Stimulated activated CD8-positive, alpha-beta memory T cell treated with anti-CD3 and anti-CD28 coated beads, Interleukin-4, amount 100 ng/mL, for 48 hours (primary cell): ENCODE measurements at regions not wholly inside any gene's neighbourhood (a gene's known extent, or its start where the extent isn't known, plus 50 kb on each side); places are given as distances from the start of the nearest gene placed in this dataset.
"Not testable (repeated sequence)": the region's sequence is repeated elsewhere in the genome, so short reads cannot be mapped to it uniquely, and the experiment has no call there.

ENCODE experiments used
- DNase-seq: peaks from one replicate; pipeline ENCODE4 v3.0.0-alpha.2; 2020

DNA sequence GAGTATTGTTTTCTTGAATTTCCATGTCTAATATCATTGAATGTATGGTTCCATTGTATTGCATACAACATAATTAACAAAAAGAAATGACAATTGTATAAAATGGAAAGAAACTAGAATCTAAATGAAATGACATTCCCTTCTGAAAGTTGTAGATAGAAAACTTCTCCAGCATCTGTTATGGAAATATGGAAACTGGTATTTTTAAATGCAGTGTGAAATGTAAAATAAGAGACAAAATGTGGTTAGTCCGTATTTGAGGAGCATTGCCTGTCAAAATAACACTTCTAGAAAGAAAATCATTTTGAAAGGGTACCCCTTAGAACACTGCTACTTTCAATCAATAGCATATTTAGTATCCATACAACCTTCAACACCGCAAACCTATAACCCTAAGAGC is 286.3 kb upstream of the CELF2 start:
- no peak for DNase-seq

DNA sequence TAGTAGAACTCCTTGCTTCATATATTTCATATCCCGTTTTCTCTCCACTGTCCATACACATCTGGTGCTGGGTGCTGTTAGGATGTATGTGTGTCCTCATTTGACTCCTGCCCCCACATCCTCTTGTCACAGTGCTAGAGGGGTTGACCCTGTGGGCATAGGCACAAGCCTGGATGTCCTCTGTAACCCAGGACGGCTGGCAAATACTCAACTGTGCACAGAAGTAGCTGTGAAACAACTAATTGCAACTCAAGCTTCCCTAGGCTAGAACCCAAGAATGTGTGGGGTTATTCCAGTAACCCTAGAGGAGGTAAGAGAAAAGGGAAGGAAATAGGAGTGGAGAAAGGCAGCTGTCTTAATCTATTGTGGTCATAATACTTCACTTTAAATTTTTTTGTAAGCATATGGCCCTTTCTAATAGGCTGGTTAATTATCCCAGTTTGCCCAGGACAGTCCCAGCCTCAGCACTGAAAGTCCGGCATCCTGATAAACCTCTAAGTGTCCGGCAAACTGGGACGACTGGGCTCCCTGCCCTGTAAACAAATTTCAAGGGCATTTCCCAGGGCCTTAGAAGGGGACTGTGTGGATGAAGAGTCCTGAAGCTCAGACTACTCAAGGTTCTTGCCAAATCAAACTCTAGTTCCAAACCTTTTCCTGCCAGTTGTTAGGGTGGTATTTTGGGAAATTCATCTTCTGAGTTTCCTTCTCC is 283.2 kb upstream of the CELF2 start:
- no peak for DNase-seq

DNA sequence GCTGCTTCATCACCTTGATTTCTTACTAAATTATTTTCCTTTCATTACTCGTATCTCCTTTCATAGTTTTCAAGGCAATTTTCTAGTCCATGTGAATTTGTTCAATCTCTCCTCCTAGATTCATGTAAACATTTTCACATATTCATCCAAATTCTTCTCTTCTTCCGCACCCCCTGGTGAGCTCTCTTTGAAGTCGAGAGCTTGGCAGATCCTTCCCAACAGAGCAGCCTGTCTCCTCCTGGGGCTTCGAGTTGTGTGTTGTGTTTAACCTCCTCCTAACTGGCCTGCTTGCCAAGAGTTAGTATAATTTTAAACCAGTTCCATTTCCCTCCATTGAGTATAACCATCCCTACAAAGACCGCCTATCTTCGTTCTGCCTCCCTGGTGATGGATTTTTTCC is 272.4 kb upstream of the CELF2 start:
- no peak for DNase-seq

DNA sequence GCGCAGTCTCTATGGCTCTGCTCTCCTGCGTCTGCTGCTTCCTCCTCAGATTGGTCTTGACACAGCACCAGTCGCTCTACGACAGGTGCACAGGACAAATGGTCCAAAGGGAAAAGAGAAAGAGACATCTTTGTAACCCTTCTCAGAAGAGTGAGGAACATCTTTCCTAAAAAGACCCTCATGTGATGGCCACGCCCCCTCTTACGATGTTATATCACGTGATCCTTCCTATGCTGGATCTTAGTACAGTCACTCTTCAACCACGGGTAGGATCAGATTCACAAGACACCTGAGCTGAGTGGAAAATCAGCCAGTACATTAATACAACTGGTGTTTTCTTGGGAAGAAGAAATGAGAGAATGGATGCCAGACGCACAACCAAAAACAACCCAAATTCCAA is 262.2 kb upstream of the CELF2 start:
- DNase-seq: no peak

DNA sequence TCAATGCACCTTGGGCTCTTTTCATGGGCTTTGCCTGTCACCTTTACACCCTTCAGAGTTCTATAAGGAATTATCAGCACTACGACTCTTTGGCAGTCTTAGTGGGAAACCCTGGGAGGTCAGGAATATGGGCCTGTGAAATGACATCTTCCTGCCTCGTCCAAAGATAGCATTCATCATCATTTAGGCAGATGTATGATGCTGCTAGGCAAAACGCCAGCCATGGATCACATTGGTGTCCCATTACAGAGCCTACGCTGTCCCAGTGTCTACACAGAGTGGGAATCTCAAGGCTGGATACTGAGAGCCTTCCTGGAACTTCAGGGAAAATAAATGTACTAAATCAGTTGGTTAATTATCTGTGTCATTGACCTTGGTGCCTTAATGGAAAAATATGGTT is 259.4 kb upstream of the CELF2 start:
- no peak for DNase-seq

DNA sequence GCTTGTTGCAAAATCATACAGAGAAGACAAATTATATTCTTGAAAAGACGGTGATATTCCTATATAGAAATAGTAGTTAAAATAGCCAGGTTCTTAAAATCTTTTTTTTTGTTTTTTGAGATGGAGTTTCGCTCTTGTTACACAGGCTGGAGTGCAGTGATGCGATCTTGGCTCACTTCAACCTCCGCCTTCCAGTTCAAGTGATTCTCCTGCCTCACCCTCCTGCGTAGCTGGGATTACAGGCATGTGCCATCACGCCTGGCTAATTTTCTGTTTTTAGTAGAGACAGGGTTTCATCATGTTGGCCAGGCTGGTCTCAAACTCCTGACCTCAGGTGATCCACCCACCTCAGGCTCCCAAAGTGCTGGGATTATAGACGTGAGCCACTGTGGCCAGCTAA is 257.9 kb upstream of the CELF2 start:
- DNase-seq: not testable (repeated sequence)

DNA sequence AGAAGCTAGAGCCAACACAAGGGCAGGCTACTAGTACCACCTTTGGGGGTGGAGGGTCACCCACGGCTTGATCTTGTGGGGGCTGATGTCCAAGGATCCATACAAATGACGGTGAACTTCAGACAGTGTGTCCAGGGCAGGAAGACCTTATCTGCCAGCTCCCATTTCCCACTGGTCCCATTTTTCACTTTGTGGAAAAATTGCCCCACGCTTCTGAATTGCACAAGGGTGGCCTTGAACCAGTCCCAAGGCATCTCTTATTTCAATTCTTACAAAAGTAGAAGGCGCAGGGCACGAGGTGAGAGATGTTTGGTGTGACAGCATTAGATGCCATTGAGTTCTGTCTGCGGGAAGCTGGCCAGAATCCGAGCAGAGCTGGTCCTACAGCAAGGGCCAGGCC is 252.7 kb upstream of the CELF2 start:
- DNase-seq: no peak

DNA sequence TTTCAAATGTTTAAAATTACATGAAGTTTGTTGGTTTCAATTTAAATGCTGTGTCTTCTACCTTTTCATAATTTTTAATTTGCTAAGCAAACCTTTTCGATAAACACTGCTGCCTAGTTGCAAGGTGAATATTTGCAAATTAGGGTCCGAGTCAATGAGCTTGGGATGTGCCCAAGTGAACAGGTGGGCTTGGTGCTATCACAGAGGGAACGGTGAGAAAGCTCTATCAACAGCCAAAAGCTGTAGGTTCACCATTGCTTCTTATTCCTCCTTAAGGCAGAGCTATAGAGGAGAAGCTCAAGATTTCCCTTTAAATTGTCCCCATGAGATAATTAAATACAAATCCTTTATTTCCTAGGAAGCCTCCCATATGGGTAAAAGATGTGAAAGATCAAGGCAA is 245.3 kb upstream of the CELF2 start:
- no peak for DNase-seq

DNA sequence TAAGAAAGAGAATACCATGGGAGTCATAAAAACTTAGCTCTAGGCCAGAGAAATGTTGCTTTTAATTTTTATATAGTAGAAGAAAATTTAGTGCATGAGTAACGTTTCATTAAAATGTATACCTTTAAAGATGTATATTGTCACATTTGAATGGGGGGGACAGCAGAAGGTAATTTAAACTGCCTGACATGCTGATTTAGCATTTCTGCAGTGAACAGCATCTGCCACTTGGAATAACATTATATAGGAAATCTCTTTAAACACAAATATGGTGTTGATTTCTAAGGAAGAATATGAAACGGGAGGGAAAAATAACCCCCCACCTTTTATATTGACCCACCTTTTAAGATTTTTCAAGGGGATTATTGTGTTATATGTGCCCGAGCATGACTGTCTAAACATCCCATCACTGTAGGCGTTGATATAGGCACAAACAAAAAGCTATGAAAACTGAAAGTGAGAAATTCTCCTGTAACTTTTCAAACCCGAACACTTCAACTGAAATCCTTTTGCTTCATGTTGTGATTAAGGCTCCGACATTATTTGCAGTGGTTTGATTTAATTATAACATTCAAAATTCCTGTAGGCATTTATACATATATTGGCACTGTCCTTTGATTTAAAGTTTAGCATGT is 244.7 kb upstream of the CELF2 start:
- no peak for DNase-seq

DNA sequence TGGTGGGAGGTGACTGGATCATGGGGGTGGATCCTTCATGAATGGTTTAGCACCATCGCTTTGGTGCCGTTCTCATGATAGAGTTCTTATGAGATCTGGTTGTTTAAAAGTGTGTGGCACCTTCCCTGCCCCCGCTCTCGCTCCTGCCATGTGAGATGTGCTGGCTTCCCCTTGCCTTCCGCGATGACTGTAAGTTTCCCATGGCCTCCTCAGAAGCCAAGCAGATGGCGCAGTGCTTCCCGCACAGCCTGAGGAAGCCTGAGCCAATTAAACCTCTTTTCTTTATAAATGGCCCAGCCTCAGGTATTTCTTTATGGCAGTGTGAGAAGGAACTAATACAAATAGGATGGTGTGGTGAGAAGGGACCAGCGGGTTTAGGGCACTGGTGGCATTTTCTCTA is 243.3 kb upstream of the CELF2 start:
- DNase-seq: no peak

DNA sequence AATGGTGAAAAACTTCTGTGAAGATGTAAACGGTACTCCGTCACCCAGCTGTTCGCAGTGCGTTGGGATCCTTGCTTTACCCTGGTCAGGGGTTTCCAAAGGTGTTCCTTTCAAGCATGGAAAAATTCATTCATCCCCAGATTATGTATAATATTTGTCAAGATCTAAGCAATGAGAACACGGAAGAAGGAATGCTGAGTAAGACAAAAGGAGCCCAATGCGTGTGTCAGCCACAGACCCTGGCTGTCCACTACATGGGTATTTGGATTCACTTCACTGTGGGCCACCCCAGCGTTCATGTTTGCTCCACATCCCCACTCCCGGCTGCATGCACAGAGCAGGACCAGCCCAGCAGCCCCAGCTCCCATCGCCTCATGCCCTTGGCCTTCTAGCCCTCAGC is 241.3 kb upstream of the CELF2 start:
- DNase-seq: no peak

DNA sequence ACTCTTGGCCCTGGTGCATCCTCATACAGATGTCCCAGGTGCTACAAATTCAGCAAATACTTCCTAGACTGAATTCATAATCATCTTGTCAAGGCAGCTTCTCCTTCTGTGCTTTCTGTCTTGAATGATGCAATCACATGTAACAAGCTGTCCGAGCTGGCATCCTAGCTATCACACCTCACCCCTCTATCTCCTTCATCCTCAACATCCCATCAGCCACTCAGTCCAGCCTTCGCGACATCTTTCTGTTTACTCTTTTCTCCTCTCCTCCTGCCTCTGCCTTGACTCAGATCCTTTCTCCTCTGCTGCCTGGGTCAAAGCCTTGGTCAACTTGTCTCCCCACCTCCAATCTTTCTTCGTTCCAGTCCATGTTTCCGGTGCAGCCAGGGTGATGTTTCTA is 240.4 kb upstream of the CELF2 start:
- DNase-seq: no peak

DNA sequence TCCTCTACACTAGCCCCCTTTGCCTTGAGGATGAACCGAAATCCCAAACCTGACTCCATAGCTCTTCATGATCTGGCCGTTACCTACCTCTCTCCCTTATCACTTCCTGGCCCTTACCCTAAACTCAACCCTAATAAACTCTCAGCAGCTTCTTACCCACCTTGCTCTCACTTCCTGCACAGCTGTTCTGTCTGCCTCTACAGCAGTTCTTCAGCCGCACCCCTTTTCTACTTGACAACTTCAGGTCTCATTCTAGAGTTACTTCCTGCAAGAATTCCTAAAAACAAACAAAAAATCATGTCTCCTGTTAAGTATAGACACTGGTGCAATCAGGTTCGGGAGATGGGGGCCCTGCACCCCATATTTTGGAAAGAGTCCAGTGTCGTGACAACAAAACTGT is 239.9 kb upstream of the CELF2 start:
- DNase-seq: no peak

DNA sequence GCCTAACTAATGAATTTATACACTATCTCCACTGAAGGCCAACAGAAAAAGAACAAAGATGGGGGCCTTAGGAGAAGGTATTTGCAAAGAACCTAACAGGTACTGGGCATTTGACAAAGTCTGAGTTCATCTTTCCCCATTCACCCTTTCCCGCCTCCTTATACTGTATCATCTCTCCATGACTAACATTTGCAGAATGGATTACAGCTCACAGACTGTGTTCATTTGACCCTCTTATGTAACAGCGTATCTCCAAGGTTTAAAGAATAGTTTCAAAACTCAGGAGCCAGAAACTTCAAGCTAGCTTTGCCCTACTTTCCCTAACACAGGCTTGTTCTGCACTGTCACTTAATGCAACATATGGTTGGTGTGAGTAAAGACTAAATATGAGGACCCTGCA is 238.7 kb upstream of the CELF2 start:
- DNase-seq: no peak

DNA sequence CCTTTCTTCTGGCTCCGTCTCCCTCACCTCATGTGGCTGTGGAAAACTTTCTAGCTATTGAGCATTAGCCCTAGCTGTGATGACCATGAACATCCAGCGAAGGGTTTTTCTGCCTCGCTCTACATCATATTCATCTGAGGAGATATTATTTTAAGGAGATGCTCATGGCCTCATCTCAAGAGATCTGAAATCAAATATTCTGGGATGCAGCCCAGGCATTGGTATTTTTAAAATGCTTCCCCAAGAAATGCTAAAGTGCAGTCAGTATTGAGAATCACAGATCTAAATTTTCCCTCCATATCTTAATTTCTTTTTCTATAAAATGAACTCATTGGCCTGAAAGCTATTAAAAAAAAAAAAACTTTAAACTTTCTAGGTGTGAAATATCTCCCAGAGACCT is 238.2 kb upstream of the CELF2 start:
- DNase-seq: no peak

DNA sequence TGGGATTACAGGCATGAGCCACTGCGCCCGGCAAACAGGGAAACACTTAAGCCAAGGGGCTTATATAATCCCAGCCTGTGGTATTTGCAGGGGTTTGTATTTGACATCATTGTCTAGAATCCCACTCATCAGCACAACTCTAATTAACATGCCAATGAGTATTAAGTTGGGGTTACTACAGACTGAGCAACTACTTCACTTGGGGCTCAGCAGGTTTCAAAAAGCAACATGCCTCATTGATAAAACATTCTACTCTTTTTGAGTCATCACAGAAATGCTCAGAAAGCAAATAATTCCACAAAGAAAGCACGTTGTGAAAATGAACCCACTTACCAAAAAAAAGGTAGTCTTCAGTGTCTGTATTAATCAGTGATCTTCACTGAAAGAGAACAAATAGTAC is 236.9 kb upstream of the CELF2 start:
- DNase-seq: no peak

DNA sequence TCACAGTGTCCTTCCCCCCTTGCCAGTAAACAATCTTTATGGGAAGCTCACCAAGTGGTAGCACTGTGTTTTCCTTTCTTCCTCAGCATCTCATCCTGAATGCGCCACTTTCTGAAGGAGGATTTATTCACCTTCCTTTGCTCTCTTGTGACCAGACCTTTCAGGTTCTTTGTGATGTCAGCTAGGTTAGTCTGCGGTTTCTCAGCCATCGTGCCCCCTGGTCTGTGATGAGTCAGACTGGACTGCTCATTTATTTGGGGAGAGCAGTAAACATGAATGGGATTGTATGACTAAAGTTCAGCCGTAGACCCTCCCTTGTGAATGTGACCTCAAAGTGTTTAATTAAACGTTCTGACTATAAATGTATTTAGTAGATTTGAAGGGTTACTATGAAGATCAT is 235.1 kb upstream of the CELF2 start:
- DNase-seq: no peak

DNA sequence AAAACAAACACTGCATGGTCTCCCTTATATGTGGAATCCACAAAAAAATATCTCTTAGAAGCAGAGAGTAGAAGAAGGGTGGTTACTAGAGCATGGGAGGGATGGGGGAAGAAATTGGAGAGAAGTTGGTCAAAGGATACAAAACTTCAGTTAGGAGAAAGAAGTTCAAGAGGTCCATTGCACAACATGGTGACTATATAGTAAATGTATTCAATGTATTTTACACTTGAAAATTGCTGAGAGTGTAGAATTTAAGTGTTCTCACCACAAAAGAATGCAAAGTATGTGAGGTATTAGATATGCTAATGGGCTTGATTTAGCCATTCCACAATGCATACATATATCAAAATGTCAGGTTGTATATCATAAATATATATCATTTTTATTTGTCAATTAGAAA is 232.0 kb upstream of the CELF2 start:
- DNase-seq: no peak

DNA sequence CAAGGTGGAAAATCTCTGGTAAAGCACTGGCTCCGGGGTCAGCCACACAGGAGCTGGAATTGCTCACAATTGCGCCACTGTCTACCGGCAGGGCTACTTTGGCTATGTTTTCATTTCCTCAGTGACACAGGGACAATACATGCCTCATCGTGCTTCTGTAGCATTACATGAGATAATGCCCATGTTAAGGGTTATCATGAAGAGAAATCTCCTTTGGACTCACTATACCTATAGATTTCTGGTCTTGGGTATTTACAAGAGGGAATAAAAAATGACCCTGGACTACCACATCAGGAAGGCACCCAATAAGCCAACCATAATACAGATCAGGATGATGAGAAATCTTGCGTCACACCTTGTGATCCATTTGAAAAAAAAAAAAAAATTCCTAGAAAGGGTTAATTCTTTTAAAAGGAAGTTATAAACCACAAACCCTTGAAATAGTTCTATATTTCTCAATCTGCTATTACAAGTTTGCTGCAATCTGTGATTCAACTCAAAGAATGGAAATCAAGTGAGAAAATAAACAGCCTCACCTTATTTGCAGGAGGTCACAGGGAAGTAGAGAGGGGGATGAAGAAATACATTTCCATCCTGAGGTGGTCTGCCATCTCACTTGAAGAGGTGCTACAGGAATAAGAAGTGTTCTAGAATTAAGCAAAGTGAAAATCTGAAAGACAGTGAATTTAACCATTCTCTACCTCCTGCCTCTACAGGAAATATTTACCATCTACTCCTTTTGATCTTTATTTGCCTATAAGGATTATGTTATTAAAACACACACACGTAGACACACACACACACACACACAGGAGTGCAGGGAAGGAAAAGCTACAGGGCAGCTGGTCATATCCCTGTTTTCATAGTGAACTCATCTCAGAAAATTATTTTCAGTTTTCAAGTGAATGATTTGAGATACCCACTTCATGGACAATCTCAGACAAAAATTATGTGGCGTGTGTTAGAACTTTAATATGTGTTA is 231.3 kb upstream of the CELF2 start:
- DNase-seq: no peak

DNA sequence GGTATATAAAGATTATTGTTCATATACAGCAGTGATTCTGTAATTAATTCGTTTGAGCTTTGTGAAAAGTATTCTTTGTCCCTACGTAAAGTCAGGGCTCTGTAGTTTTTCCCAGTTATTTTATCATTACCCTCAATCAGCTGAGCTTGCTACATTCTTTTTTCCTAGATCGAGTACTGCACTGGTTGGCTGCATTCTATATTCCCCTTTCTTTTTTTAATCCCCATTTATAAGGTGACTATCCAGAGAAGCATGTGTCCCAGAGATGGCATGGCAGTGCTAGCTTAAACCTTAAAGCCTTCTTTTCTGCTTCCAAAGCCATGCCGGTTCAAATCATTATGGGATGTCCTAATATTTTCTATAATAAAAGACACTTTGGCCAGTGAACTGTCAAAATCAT is 230.1 kb upstream of the CELF2 start:
- DNase-seq: no peak

DNA sequence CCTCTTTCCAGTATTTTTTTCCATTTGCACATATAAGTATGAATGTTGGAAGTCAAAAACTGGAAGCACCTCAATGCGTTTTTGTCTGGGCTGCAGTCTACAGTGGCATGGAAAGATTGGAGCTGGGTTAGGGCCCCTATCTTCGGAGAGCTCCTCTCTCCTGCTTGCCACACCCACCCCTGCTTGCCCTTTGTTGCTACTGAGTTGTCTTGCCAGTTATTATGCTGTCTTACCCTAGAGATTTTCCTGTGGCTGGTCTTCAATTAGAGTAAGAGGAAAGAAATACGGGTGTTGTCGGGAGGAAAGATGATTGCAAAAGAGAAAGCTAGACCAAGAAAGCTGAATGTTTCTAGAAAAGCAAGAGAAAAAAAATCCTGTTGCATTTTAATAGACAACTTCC is 228.9 kb upstream of the CELF2 start:
- no peak for DNase-seq

DNA sequence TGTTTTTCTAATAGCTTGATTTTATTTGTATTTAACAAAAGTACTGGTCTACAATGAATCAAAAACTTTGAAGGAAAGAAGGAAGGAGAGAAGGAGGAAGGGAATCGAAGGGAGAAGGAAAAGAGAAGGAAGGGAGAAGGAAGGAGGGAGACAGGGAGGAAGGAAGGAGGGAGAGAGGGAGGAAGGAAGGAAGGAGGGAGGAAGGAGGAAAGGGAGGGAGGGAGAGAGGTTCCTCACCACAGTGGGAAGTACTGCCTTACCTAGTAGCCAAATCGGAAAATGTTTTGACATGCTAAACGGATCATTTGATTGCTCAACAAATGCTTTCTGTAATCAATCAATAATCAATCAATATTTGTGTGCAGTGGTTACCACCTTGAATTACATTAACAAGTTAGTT is 225.8 kb upstream of the CELF2 start:
- DNase-seq: no peak

DNA sequence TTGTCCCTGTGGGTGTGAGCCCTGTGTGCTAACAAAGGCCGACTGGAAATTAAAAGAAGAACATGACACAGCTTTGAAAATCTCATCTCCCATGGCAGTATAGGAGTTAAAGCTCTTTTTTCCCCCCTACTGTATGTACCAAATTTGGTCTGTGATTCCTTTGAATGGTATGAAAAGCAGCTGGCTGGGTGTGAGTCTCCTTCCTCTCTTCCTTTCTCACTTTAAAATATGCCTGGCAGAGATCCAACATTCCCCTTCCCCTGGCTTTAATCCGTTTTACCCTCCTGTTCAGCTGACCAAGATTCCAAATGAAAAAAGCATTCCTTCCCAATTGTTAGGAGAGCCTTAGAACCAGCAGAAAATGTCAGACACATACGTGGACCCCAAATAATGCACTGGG is 225.0 kb upstream of the CELF2 start:
- DNase-seq: no peak

DNA sequence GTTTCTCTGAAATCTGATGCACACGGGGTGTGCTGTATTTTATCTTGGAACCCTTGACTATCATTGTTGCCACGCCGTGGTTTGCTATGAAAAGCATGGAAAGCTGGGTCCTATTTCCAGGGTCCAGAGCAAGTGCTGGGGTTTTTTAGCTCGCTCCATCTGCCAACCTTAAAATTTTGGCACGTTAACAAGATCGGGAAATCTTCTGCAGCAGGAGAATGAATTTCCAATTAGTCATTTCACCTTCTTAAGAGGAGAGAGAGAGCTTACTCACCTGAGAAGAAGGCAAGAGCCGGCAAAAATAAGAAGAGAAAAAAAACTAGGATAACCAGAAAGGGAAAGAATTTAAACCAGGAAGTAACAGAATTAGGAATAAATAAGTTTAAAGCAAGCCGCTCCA is 223.6 kb upstream of the CELF2 start:
- DNase-seq: no peak
